B cell (primary cell): ENCODE measurements at regions not wholly inside any gene's neighbourhood (a gene's known extent, or its start where the extent isn't known, plus 50 kb on each side); places are given as distances from the start of the nearest gene placed in this dataset.
A peak's percentile ranks its signal among the peaks of the same experiment; 100 is the strongest.

ENCODE experiments used
- ATAC-seq: fragments of 200-7000 bp; cut with Tn5 transposase; one replicate; pipeline ENCODE4 v1.10.0; 2021; ENCODE audit warnings: low read depth, mild to moderate bottlenecking, moderate number of reproducible peaks, moderate library complexity
- CTCF ChIA-PET: fragments of 350-600 bp; sonication (Branson Sonifier 250); formaldehyde crosslinking; loops from one replicate; lab custom pipeline; 2021; ENCODE audit warnings: antibody characterized with exemption, inconsistent platforms; lab: Charles Lee
- POLR2A ChIA-PET: fragments of 350-600 bp; sonication (Branson Sonifier 250); formaldehyde crosslinking; loops from one replicate; lab custom pipeline; 2021; ENCODE audit warnings: antibody characterized with exemption; lab: Charles Lee
- DNase-seq: peaks from one replicate; pipeline ENCODE4 v3.0.0; 2013
- H2AFZ ChIP-seq: 2 replicates; pipeline ENCODE4 v1.6.1; 2012; ENCODE audit warnings: mild to moderate bottlenecking, low read depth, low read length; ENCODE audit not compliant: insufficient read depth, poor library complexity, severe bottlenecking
- H3K27ac ChIP-seq, 2 donors: 1 replicate in 1 of 2; 2 replicates in 1 of 2; pipeline ENCODE4 v1.5.1; 2012 to 2013; ENCODE audit warnings: low read length in 2 of 2, mild to moderate bottlenecking in 2 of 2, moderate library complexity in 1 of 2
- H3K27me3 ChIP-seq, 4 experiments: fragments of 200-600 bp in 1 of 4; sonication (generic) in 1 of 4; replicated peaks in 1 of 4; 1 replicate in 2 of 4; 2 replicates in 2 of 4; pipeline versions ENCODE4 v1.6.1 to v1.7.0; 2013 to 2016; ENCODE audit warnings: low read length in 3 of 4, mild to moderate bottlenecking in 2 of 4, mixed read lengths in 1 of 4, moderate library complexity in 1 of 4; ENCODE audit not compliant: insufficient read depth in 4 of 4, control insufficient read depth in 3 of 4; ENCODE audit errors: control extremely low read depth in 1 of 4
- H3K36me3 ChIP-seq, 2 experiments: replicated peaks in 1 of 2; 1 replicate in 1 of 2; 2 replicates in 1 of 2; pipeline versions ENCODE4 v1.6.1 to v1.7.1; 2013; ENCODE audit warnings: low read length in 1 of 2; ENCODE audit not compliant: insufficient read depth in 2 of 2, control insufficient read depth in 1 of 2; ENCODE audit errors: control extremely low read depth in 1 of 2, extremely low read depth in 1 of 2
- H3K4me1 ChIP-seq, 2 donors: fragments of 200-600 bp in 1 of 2; sonication (generic) in 1 of 2; 1 replicate in 1 of 2; 2 replicates in 1 of 2; pipeline versions ENCODE4 v1.5.1 to v1.6.1; 2013 to 2017; ENCODE audit warnings: low read length in 2 of 2; ENCODE audit not compliant: control insufficient read depth in 2 of 2, insufficient read depth in 2 of 2
- H3K4me2 ChIP-seq: replicated peaks from 2 replicates; pipeline ENCODE3; 2012; ENCODE audit warnings: mild to moderate bottlenecking, low read depth, low read length; ENCODE audit not compliant: poor library complexity, severe bottlenecking
- H3K4me3 ChIP-seq, 5 experiments: fragments of 200-600 bp in 1 of 5; sonication (generic) in 1 of 5; 1 replicate in 3 of 5; 2 replicates in 2 of 5; pipeline versions ENCODE4 v1.5.1 to v1.7.0; 2011 to 2016; ENCODE audit warnings: low read length in 4 of 5, mild to moderate bottlenecking in 4 of 5, low read depth in 2 of 5, control low read depth in 1 of 5, moderate library complexity in 1 of 5; ENCODE audit not compliant: insufficient read depth in 1 of 5; ENCODE audit errors: control extremely low read depth in 1 of 5, extremely low read depth in 1 of 5
- H3K79me2 ChIP-seq: fragments of 200-600 bp; sonication (generic); one replicate; pipeline ENCODE4 v1.6.0; 2016; ENCODE audit warnings: low read length; ENCODE audit not compliant: control insufficient read depth, insufficient read depth
- H3K9ac ChIP-seq: fragments of 200-600 bp; sonication (generic); 2 replicates; pipeline ENCODE4 v1.6.1; 2017; ENCODE audit warnings: mild to moderate bottlenecking, low read length, moderate library complexity
- H3K9me3 ChIP-seq, 3 donors: one replicate each; pipeline versions ENCODE4 v1.6.1 to v1.7.1; 2013; ENCODE audit warnings: low read length in 2 of 3; ENCODE audit not compliant: control insufficient read depth in 2 of 3, insufficient read depth in 1 of 3; ENCODE audit errors: control extremely low read depth in 1 of 3
- H4K20me1 ChIP-seq: 2 replicates; pipeline ENCODE4 v1.6.0; 2012; ENCODE audit warnings: mild to moderate bottlenecking, low read length; ENCODE audit not compliant: insufficient read depth, control insufficient read depth, poor library complexity, severe bottlenecking
- H3K27ac Mint-ChIP-seq: one replicate; pipeline ENCODE4 v1.8.0; 2021; ENCODE audit warnings: mixed read lengths
- H3K27me3 Mint-ChIP-seq: one replicate; pipeline ENCODE4 v1.8.0; 2021; ENCODE audit warnings: mixed read lengths
- H3K4me1 Mint-ChIP-seq: one replicate; pipeline ENCODE4 v1.8.0; 2021; ENCODE audit warnings: mixed read lengths
- H3K4me3 Mint-ChIP-seq: one replicate; pipeline ENCODE4 v1.8.0; 2021; ENCODE audit warnings: mixed read lengths
- H3K9me3 Mint-ChIP-seq: one replicate; pipeline ENCODE4 v1.8.0; 2022; ENCODE audit warnings: mixed read lengths; ENCODE audit not compliant: insufficient read depth
- CTCF ChIP-seq: fragments of 200-600 bp; IDR thresholded peaks from one replicate; pipeline ENCODE4 v1.8.0; 2022; ENCODE audit warnings: antibody characterized with exemption, mild to moderate bottlenecking
- EZH2 ChIP-seq: IDR thresholded peaks from 2 replicates; pipeline ENCODE4 v1.6.1; 2012; ENCODE audit warnings: borderline replicate concordance, low read depth, mild to moderate bottlenecking, moderate library complexity, low read length; ENCODE audit not compliant: insufficient read depth, poor library complexity, severe bottlenecking
- WGBS: methylation state at CpG from one replicate; pipeline ENCODE4 v1.1.5; 2013; ENCODE audit warnings: missing lambda C conversion rate; ENCODE audit not compliant: insufficient coverage; 5-methylcytosine and 5-hydroxymethylcytosine counted together
- intact Hi-C: fragments of 100-400 bp; cut with micrococcal nuclease; formaldehyde crosslinking; loops from one replicate; pipeline ENCODE4 v1.10.0; 2022

- CTCF ChIA-PET = no interaction called here
These were observed 672.8 kb downstream of the PTPRC start for GRCh38 chr1:199311478-199312262.

More at GRCh38 chr1:199311478-199312262, 672.8 kb downstream of the PTPRC start:
- Histone ChIP-seq H3K27ac (no peak overlapping the region), H3K4me3 (no peak overlapping the region), H3K9me3 (no peaks in the 10 kb centered on the region), H3K79me2 (no peaks in the 10 kb centered on the region), H3K36me3 (no peaks in the 10 kb centered on the region), H3K4me2 (no peak overlapping the region), H3K4me1 (peaks cover 19 to 34% of the 10 kb centered on the region in 2 donors), H2AFZ (peak overlapping the region; percentile 3), H3K27me3 (no peaks in the 10 kb centered on the region), H3K9ac (no peak overlapping the region), H4K20me1 (no peaks in the 10 kb centered on the region)
- Mint-ChIP-seq H3K4me1 (peaks cover 34% of the 10 kb centered on the region), H3K27ac (no peak overlapping the region), H3K27me3 (no peaks in the 10 kb centered on the region), H3K9me3 (no peaks in the 10 kb centered on the region), H3K4me3 (no peak overlapping the region)
- ATAC-seq = no peak
- POLR2A ChIA-PET = no interaction called here
- 100% methylated on average over 1 of the region's 5 CpGs for WGBS
- DNase-seq = no peak
- intact Hi-C loops = loop anchor here (10.0 kb wide), 1 partner anchor 243 kb away; no protein-coding TSS in a partner anchor
- no peak for TF ChIP-seq EZH2
- TF ChIP-seq CTCF = no peak
